HG02973 (cell line): ENCODE measurements at regions not wholly inside any gene's neighbourhood (a gene's known extent, or its start where the extent isn't known, plus 50 kb on each side); places are given as distances from the start of the nearest gene placed in this dataset.

Experiments
- ATAC-seq: cut with Tn5 transposase; IDR thresholded peaks from one replicate; pipeline ENCODE4 v1.9.1; 2021; ENCODE audit warnings: moderate library complexity; ENCODE audit not compliant: unreplicated experiment

DNA sequence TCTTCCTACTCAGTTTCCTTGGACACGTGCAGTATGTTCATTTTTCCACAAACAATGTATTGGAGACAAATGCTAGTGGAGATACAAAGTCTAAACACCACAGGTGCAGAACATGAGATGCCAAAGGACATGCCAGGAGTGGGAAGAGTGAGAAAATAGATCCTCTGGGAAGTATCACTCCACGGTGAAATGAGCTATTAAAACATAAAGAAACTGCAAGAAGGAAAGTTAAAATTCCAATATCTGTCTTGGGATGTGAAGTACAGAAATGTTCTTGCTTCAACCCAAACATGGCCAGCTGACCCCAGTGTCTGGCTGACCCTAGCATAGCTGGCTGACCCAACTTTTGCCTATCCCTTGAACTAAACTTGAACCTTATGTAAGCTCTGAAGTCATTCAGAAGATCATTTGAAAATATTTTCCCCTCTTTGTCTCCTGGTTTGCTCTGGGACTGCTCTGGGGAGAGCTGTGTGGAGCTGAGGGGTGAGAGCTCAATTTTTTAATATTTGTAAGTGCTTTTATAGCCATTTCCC is 59.5 kb downstream of the FZD1 start:
- ATAC-seq, result no peak

GRCh38 chr7:91324663-91325062 is 60.4 kb downstream of the FZD1 start:
- ATAC-seq, result no peak

- ATAC-seq, result no peak
Observed at GRCh38 chr7:91325726-91326125, 61.5 kb downstream of the FZD1 start.

DNA sequence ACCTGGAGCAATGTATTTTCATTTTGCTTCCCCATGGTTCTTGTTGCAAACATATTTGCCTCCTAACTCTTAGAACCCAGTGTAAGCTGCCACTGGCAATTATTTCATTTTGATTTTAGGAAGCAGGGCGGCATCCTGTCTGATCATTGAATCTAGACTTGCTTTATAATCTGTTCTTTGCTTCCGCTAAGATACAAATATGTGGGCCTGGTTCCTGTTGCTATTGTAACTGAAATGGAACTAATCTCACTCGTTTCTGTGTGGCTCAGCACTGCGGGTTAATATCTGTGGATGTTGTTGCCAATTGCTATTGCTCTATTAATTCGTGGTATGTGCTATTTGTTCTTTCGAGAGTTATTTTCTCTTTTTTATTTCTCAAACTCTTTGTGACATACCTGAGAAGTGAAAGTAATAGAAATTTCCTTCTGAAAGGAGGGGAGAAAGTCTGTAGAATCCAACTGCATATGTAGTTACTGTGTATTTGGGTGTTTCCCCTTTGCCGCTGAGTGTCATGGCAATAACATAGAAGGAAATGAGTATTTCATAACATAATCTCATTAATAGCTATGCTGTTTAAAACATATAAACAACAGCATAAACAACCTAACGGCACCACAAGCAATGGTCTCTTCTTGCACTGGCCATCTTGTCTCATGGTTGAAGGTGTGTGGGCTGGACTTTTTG is 62.4 kb downstream of the FZD1 start:
- ATAC-seq, result no peak

DNA sequence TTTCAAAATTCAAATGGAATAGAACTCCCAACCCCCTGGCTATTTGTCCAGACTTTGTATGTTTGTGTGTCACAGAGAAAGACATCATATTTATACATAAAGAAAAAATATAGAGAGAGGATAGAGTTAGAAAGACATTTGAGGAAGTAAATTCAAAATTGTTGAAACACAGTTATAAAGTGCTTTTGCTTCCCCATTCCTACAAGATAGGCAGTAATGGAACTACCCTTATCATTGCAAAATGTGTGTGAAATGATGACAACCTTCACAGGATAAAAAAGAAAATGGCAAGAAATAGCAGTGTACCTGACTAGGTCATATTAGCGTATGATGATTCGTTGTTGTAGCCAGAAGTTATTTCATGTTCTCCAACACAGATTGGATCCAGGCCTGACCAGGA is 63.1 kb downstream of the FZD1 start:
- ATAC-seq, result no peak

- ATAC-seq, result no peak
Observed at GRCh38 chr7:91329571-91329970, 65.3 kb downstream of the FZD1 start.

- no peak for ATAC-seq
Observed at GRCh38 chr7:91330191-91330808, 66.1 kb downstream of the FZD1 start.

- no peak for ATAC-seq
Observed at GRCh38 chr7:91330866-91331265, 66.6 kb downstream of the FZD1 start.

DNA sequence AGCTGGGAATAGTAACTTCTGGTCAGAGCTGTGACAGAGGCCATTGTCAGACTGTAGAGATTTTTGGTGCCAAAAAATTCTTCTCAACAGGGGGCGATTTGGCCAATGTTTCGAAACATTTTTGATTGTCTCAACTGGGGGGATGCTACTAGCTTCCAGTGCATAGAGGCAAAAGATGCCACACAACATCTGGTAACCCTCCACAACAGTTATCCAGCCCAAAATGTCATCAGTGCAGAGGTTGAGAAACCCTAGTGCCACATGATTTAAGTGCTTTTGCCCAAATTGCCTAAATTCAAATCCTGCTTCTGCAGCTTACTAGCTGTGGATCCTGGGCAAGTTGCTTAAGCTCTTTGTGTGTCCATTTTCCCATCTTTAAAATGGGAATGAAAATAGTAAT is 71.9 kb downstream of the FZD1 start:
- ATAC-seq, result no peak

DNA sequence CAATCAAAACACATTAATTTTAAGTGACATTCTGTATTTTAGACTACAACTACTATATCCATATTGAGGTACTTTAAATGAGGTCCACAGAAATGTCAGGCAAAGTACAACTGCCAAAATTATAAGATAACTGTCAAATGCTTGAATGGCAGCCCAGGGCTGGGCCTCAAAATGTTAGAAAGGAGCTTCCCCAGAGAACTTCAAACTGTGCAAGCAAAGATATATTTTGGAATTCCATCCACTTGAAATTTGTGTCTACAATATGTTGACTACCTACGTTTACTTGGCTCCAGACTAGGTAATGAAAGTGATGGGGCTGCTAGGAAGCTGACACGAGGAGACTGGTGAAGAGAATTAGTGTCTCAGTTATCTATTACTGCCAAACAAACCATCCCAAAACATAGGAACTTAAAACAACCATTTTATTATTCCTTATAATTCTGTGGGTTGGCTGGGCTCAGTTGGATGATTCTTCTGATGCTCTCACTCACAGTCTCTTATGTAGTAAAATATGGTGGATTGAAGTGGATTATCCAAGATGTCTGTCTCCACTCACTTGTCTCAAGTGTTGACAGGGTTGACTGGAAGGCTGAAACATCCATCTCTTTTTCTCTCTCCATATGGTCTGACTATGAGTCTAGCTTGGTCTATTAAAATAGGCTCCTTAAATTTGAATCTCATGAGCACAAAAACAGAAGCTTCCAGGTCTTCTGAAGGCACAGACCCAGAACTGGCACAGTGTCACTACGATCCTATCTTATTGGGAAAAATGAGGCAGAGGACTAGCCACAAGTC is 74.2 kb downstream of the FZD1 start:
- no peak for ATAC-seq

- no peak for ATAC-seq
Observed at GRCh38 chr7:91342346-91342745, 78.1 kb downstream of the FZD1 start.

DNA sequence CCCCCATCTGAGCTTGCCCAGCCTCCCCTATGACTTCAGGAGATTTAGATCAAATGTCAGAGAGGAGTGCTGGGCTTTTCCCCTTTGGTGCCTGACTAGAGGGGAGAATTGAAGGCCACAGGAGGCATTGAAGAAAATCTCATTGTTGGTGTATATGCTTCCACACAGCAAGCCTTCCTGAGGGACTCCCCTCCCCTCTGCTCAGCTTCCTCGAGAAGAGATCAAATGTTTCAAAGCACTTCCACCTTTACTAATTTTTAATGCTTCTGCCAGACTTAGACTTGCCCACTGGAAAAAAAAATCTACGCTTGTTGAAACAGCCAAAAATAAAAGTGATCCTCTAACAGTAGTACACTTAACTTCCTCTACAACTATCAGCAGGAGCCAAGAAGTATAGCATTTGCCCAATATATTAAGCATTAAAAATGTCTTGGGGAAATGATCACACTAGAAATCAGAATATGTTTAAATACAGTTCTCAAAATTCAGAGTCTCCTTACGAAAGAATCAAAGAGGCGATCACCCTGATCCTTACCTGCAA is 79.3 kb downstream of the FZD1 start:
- ATAC-seq, result no peak

DNA sequence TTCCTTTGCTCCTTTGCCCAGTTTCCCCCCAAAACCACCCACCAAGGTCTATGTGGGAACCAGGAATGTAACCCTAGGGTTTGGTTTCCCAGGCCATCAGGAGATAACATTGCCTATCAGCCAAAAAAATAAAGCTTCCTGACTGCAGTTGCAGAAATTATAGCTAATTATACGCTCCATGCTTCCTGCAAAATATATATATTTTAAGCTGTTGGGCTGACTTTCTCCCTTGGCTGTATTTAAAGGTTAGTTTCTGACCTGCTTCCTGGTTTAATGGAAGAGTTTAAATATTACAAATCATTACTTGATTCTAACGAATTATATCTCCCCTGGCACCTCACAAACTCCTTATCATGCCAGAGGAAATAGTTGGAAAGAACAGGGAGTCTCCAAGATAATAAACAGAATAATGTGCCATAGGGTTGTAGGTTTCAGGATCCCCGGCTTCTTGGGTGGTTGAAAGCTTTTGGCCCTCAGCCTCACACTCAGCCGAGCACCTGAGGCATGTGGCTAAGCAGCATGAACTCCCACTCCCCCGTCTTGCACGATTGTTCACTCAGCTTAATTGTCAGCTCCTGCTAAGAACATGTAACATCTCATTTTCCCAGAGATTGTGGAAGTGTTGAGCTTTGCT is 79.9 kb downstream of the FZD1 start:
- no peak for ATAC-seq

GRCh38 chr7:91344911-91345310 is 80.7 kb downstream of the FZD1 start:
- ATAC-seq, result no peak

DNA sequence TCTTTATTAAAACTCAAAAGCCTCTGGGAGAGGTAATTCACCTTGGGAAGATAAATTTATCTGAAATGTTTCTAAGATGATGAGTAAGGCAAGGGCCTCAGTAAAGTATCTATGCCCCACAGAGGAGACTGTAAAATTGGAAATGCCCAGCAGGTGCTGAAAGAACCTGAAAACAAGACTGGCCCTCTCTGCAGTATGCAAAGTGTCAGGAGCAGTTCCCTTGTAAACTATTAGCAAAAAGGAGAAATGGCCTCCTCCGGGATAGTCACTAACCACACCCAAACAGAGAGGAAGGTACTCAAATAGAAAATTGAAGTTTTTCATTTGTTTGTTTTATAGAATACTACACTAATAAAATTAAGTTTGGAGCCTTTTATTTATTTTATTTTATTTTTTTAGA is 81.2 kb downstream of the FZD1 start:
- no peak for ATAC-seq

- ATAC-seq, result no peak
Observed at GRCh38 chr7:91346426-91346825, 82.2 kb downstream of the FZD1 start.

- ATAC-seq, result no peak
Observed at GRCh38 chr7:91347290-91347689, 83.1 kb downstream of the FZD1 start.

DNA sequence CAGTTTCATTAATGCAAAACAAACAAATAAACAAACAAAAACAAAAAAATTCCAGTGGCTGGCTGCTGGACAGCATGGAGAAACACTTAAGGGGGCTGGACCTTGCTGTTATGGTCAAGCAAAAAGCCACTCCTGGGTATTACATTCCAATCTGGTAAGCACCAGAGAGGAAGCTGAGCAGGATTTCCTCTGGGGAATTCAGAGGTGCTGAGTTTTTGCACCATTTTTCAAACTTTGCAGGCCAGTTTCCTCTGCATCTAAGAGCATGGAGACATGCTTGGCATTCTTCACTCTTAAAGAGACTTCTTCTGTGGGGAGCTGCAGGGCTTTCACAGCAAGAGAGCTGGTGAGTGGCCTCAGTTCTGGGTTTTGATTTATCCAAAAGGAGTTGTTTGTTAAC is 84.5 kb downstream of the FZD1 start:
- ATAC-seq, result no peak

GRCh38 chr7:91351374-91351773 is 87.1 kb downstream of the FZD1 start:
- ATAC-seq, result no peak

DNA sequence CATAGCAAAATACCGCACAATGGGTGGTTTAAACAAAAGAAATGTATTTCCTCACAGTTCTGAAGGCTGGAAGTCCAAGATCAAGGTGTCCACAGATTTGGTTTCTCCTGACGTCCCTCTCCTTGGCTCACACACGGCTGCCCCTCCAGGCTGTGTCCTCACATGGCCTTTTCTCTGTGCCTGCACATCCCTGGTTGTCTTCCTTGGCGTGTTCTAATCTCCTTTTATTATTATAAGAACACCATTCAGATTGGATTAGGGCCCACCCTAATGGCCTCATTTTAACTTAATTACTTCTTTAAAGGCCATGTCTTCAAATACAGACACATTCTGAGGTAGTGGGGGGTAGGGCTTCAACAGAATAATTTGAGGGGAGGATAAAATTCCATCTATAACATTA is 87.9 kb downstream of the FZD1 start:
- ATAC-seq, result no peak

DNA sequence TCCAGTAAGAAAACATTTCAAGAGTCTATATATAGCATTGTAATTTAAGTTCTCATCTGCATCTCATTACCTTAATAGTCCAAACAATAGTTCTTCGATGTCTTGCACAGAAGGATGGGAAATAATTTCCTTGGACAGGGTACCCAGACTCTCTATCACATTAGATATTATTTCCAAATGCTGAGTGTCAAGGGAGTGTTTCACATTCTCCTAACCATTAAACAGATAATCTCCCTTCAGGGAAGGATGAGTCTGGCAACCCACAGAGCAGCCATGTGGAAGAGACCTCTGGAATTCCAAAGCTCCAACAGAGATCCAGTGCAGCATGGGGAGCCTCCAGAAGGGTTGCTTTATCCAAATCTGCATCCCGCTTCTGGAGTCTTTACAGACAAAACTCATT is 89.6 kb downstream of the FZD1 start:
- no peak for ATAC-seq
